Endodermal cell (in vitro differentiated cells): ENCODE measurements at regions not wholly inside any gene's neighbourhood (a gene's known extent, or its start where the extent isn't known, plus 50 kb on each side); places are given as distances from the start of the nearest gene placed in this dataset.

Experiments used
- DNase-seq: peaks from one replicate; pipeline ENCODE4 v3.0.0-alpha.2; 2017
- H3K27ac ChIP-seq: 2 replicates; pipeline ENCODE4 v1.5.1; 2013; ENCODE audit warnings: mild to moderate bottlenecking, low read depth, low read length, moderate library complexity
- H3K27me3 ChIP-seq: 2 replicates; pipeline ENCODE4 v1.6.1; 2013; ENCODE audit warnings: mild to moderate bottlenecking, low read length, moderate library complexity; ENCODE audit not compliant: insufficient read depth, control insufficient read depth, poor library complexity, severe bottlenecking
- H3K36me3 ChIP-seq: 2 replicates; pipeline ENCODE4 v1.7.0; 2013; ENCODE audit warnings: mild to moderate bottlenecking, low read length, moderate library complexity; ENCODE audit not compliant: control insufficient read depth, insufficient read depth
- H3K4me1 ChIP-seq: one replicate; pipeline ENCODE4 v1.7.0; 2013; ENCODE audit warnings: low read length; ENCODE audit not compliant: control insufficient read depth, insufficient read depth
- H3K4me3 ChIP-seq: 2 replicates; pipeline ENCODE4 v1.5.1; 2013; ENCODE audit warnings: mild to moderate bottlenecking, low read length, moderate library complexity
- H3K9ac ChIP-seq: 2 replicates; pipeline ENCODE4 v1.6.1; 2013; ENCODE audit warnings: mild to moderate bottlenecking, low read length, moderate library complexity; ENCODE audit not compliant: poor library complexity, severe bottlenecking; ENCODE audit errors: extremely low read depth
- H3K9me3 ChIP-seq: 2 replicates; pipeline ENCODE4 v1.6.1; 2013; ENCODE audit warnings: mild to moderate bottlenecking, low read length, moderate library complexity; ENCODE audit not compliant: control insufficient read depth
- H3K27ac Mint-ChIP-seq: 2 replicates; pipeline ENCODE4 v1.8.0; 2020; ENCODE audit warnings: mixed read lengths
- H3K27me3 Mint-ChIP-seq: 2 replicates; pipeline ENCODE4 v1.8.0; 2021; ENCODE audit warnings: mild to moderate bottlenecking, mixed read lengths; ENCODE audit not compliant: insufficient read depth
- H3K36me3 Mint-ChIP-seq: 2 replicates; pipeline ENCODE4 v1.8.0; 2020; ENCODE audit warnings: low read depth, mixed read lengths
- H3K4me1 Mint-ChIP-seq: 2 replicates; pipeline ENCODE4 v1.8.0; 2020; ENCODE audit warnings: mixed read lengths
- H3K4me3 Mint-ChIP-seq: 2 replicates; pipeline ENCODE4 v1.8.0; 2020; ENCODE audit warnings: mild to moderate bottlenecking, moderate library complexity, mixed read lengths
- H3K9me3 Mint-ChIP-seq: 2 replicates; pipeline ENCODE4 v1.8.0; 2020; ENCODE audit warnings: mild to moderate bottlenecking, mixed read lengths
- WGBS, 2 experiments: methylation state at CpG; one replicate each; pipeline versions ENCODE4 v1.1.5 to v1.1.7; 2013; ENCODE audit warnings: missing lambda C conversion rate in 2 of 2, mixed read lengths in 1 of 2; ENCODE audit not compliant: insufficient coverage in 1 of 2, insufficient read length in 1 of 2; 5-methylcytosine and 5-hydroxymethylcytosine counted together
- TF ChIP-seq, protein P1 (sequence below): fragments of 200-600 bp; sonication (generic); conservative IDR thresholded peaks from 2 replicates; pipeline ENCODE4 v1.5.0; 2021; ENCODE audit warnings: antibody characterized with exemption, mild to moderate bottlenecking

DNA sequence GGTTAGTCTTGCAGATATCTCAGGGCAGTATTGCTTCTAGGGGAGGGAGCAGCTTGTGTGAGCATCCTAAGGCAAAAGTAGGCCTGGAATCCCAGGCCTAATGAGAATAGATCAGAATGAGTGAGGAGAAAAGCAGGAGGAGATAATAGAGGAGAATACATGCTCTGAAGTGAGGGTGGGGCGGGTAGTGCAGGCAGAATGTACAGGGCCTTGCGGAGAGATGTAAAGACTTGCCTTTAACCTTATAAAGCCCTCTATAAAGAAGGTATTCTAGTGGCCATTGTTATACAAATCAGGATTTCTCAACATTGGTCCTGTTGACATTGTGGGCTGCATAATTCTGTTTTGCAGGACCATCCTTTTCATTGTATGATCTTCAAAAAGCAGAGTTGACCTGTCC lies 855.3 kb downstream of the PCDH7 start:
- Mint-ChIP-seq H3K9me3 (no peaks in the 10 kb centered on the region), H3K4me1 (peaks cover 7% of the 10 kb centered on the region), H3K27ac (no peak overlapping the region), H3K4me3 (no peak overlapping the region), H3K27me3 (no peaks in the 10 kb centered on the region), H3K36me3 (no peaks in the 10 kb centered on the region)
- WGBS, 2 experiments: 92 to 100% methylated on average over 2 of the region's 2 CpGs
- Histone ChIP-seq H3K9me3 (no peaks in the 10 kb centered on the region), H3K27ac (no peak overlapping the region), H3K27me3 (no peaks in the 10 kb centered on the region), H3K36me3 (no peaks in the 10 kb centered on the region), H3K4me1 (no peaks in the 10 kb centered on the region), H3K9ac (no peak overlapping the region), H3K4me3 (no peak overlapping the region)
- no peak for DNase-seq
- TF ChIP-seq, protein P1, sequence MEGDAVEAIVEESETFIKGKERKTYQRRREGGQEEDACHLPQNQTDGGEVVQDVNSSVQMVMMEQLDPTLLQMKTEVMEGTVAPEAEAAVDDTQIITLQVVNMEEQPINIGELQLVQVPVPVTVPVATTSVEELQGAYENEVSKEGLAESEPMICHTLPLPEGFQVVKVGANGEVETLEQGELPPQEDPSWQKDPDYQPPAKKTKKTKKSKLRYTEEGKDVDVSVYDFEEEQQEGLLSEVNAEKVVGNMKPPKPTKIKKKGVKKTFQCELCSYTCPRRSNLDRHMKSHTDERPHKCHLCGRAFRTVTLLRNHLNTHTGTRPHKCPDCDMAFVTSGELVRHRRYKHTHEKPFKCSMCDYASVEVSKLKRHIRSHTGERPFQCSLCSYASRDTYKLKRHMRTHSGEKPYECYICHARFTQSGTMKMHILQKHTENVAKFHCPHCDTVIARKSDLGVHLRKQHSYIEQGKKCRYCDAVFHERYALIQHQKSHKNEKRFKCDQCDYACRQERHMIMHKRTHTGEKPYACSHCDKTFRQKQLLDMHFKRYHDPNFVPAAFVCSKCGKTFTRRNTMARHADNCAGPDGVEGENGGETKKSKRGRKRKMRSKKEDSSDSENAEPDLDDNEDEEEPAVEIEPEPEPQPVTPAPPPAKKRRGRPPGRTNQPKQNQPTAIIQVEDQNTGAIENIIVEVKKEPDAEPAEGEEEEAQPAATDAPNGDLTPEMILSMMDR: no peak

DNA sequence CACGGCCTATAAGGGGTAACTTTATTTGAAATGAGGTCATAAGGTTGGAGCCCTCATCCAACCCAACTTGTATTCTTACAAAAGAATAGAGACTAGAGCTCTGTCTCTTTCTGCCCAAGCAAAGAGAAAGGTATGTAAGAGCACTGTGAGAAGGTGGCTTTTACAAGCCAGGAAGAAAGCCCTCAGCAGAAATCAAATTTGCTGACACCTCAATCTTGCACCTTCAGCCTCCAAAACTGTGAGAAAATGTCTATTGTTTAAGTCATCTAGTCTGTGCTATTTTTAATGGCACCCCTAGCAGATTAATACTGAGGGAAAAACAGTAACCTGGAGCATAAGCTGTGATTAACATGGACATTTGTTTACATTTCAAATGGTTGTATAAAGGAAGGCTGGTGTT lies 860.7 kb downstream of the PCDH7 start:
- Mint-ChIP-seq H3K27ac (no peak overlapping the region), H3K4me1 (peaks cover 4% of the 10 kb centered on the region), H3K9me3 (no peaks in the 10 kb centered on the region), H3K4me3 (no peak overlapping the region), H3K36me3 (no peaks in the 10 kb centered on the region), H3K27me3 (no peaks in the 10 kb centered on the region)
- Histone ChIP-seq H3K4me1 (no peaks in the 10 kb centered on the region), H3K36me3 (no peaks in the 10 kb centered on the region), H3K4me3 (no peak overlapping the region), H3K9me3 (no peaks in the 10 kb centered on the region), H3K27me3 (no peaks in the 10 kb centered on the region), H3K27ac (no peak overlapping the region), H3K9ac (no peak overlapping the region)
- 100% methylated on average over 1 of the region's 1 CpG; no CpG with 5 or more reads in 1 of the 2 experiments for WGBS, 2 experiments
- DNase-seq: no peak
- TF ChIP-seq, protein P1: no peak

DNA sequence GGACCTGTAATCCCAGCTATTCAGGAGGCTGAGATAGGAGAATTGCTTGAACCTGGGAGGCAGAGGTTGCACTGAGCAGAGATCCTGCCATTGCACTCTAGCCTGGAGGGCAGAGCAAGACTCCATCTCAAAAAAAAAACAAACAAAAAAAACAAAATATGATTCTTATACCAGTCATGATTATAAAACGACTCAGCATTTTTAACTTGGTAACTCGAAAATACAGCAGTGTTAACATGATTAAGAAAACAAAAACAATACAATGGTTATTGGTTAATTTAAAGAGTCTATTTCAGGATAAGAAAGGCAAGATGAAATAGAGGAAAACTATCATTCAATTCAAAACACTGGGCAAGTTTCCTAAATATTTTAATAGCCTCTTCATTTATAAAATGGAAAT lies 865.3 kb downstream of the PCDH7 start:
- no peak overlapping the region for H3K4me3 ChIP-seq
- Mint-ChIP-seq H3K4me1 (peaks cover 4% of the 10 kb centered on the region), H3K4me3 (no peak overlapping the region), H3K9me3 (no peaks in the 10 kb centered on the region), H3K36me3 (no peaks in the 10 kb centered on the region), H3K27me3 (no peaks in the 10 kb centered on the region), H3K27ac (no peak overlapping the region)
- H3K4me1 ChIP-seq: peaks cover 6% of the 10 kb centered on the region
- 92% methylated on average over 2 of the region's 2 CpGs; no CpG with 5 or more reads in 1 of the 2 experiments for WGBS, 2 experiments
- TF ChIP-seq, protein P1: no peak
- H3K9ac ChIP-seq: no peak overlapping the region
- no peaks in the 10 kb centered on the region for H3K9me3 ChIP-seq
- no peak for DNase-seq
- no peaks in the 10 kb centered on the region for H3K27me3 ChIP-seq
- H3K36me3 ChIP-seq: no peaks in the 10 kb centered on the region
- no peak overlapping the region for H3K27ac ChIP-seq
